ENCODE measurements at regions not wholly inside any gene's neighbourhood (a gene's known extent, or its start where the extent isn't known, plus 50 kb on each side); places are given as distances from the start of the nearest gene placed in this dataset.

DNA sequence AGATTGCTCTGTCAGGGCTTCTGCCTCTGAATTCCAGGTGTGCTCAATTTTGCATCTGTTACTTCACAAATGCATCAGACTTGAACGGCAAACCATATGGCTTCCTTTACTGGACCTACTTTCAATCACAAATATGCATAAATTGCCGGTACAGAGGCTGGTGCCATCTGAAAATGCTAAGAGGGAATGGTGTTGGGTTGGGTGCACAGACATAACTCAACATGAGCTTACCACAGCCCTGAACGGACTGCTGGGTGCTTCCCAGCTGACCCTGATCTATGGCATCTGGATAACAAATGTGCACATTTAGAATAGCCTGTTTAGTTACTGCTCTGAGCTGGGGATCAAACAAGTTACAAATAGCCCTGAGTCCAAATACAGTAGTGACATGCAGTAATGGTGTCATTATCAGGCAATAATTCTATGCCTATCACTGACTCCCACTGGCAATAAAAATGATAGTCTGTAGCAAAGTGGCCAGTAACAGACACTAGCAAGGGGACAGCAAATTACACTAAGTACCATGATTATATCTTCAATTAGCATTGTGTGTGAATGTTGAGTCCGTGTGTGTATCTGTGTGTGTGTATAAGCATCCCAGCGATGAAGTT is 927.3 kb downstream of the DIAPH3 start:
- Histone ChIP-seq H3K4me3 (ENCODE audit: low read depth, low read length) (no peak overlapping the region), H3K4me1 (ENCODE audit: control insufficient read depth in 1 of 2, insufficient read depth in 2 of 2, low read length in 2 of 2) (peaks cover 0 to under 1% of the 10 kb centered on the region in 2 experiments), H2BK12ac (ENCODE audit: low read length) (no peak overlapping the region), H4K91ac (ENCODE audit: low read depth, low read length) (no peak overlapping the region), H3K4ac (ENCODE audit: low read depth, low read length) (no peak overlapping the region), H2AK5ac (ENCODE audit: low read length) (no peak overlapping the region), H3K79me2 (ENCODE audit: control insufficient read depth, insufficient read depth, low read length, poor library complexity) (no peaks in the 10 kb centered on the region), H2AFZ (ENCODE audit: insufficient read depth, low read length, poor library complexity) (no peak overlapping the region), H3K4me2 (ENCODE audit: low read length) (no peak overlapping the region), H3K36me3 (ENCODE audit: control insufficient read depth in 1 of 2, insufficient read depth in 2 of 2, low read length in 2 of 2) (no peaks in the 10 kb centered on the region), H3K14ac (ENCODE audit: low read length) (no peak overlapping the region), H3K27me3 (ENCODE audit: insufficient read depth, low read length) (no peaks in the 10 kb centered on the region), H3K79me1 (ENCODE audit: low read length) (no peaks in the 10 kb centered on the region), H2BK120ac (ENCODE audit: insufficient read depth, low read length, poor library complexity) (no peak overlapping the region), H3K27ac (ENCODE audit: low read depth, low read length) (no peak overlapping the region), H3K18ac (ENCODE audit: low read length) (no peak overlapping the region), H2BK5ac (ENCODE audit: low read depth, low read length, poor library complexity) (no peak overlapping the region), H3K9me3 (ENCODE audit: insufficient read depth, low read depth, low read length) (no peaks in the 10 kb centered on the region), H3K9ac (ENCODE audit: low read length) (no peak overlapping the region), H4K12ac (ENCODE audit: low read depth, low read length) (no peak overlapping the region), H3K23ac (ENCODE audit: low read length) (no peak overlapping the region), H4K8ac (ENCODE audit: low read depth, low read length) (no peak overlapping the region)
- WGBS (ENCODE audit: extremely low coverage, insufficient coverage, insufficient read length) = no CpG with 5 or more reads among the region's 5 CpGs
- no peak for DNase-seq

DNA sequence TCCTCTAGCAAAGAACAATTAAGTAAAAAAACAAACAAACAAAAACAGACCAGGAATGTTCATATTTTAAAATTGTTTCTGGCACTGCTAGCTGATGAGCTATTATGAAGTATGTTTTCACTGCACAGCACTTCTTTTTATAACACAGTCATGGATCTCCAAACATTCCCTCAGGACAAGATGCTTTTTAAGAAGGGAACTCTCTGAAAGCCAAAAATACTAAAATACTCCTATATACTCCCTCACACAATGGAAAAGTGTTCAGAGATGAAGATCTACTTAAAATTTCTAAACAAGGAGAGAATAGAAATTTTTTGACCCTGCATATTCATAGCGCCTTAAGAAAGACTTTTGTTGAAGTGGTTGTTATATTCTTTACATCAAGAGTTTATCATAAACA is 926.8 kb downstream of the DIAPH3 start:
- H3K27ac ChIP-seq (ENCODE audit: low read depth, low read length) = no peak overlapping the region
- H4K12ac ChIP-seq (ENCODE audit: low read depth, low read length) = no peak overlapping the region
- no peak overlapping the region for H2BK5ac ChIP-seq (ENCODE audit: low read depth, low read length, poor library complexity)
- H3K4me1 ChIP-seq (ENCODE audit: control insufficient read depth in 1 of 2, insufficient read depth in 2 of 2, low read length in 2 of 2) = no peaks in the 10 kb centered on the region
- no peak overlapping the region for H3K4me2 ChIP-seq (ENCODE audit: low read length)
- H3K9ac ChIP-seq (ENCODE audit: low read length) = no peak overlapping the region
- H3K18ac ChIP-seq (ENCODE audit: low read length) = no peak overlapping the region
- H3K36me3 ChIP-seq (ENCODE audit: control insufficient read depth in 1 of 2, insufficient read depth in 2 of 2, low read length in 2 of 2) = no peaks in the 10 kb centered on the region
- no peaks in the 10 kb centered on the region for H3K79me1 ChIP-seq (ENCODE audit: low read length)
- DNase-seq = no peak
- no peak overlapping the region for H2AK5ac ChIP-seq (ENCODE audit: low read length)
- H3K9me3 ChIP-seq (ENCODE audit: insufficient read depth, low read depth, low read length) = no peaks in the 10 kb centered on the region
- no peak overlapping the region for H2AFZ ChIP-seq (ENCODE audit: insufficient read depth, low read length, poor library complexity)
- H4K91ac ChIP-seq (ENCODE audit: low read depth, low read length) = no peak overlapping the region
- no peak overlapping the region for H3K4me3 ChIP-seq (ENCODE audit: low read depth, low read length)
- H3K14ac ChIP-seq (ENCODE audit: low read length) = no peak overlapping the region
- H4K8ac ChIP-seq (ENCODE audit: low read depth, low read length) = no peak overlapping the region
- no peaks in the 10 kb centered on the region for H3K27me3 ChIP-seq (ENCODE audit: insufficient read depth, low read length)
- no peak overlapping the region for H3K4ac ChIP-seq (ENCODE audit: low read depth, low read length)
- no peak overlapping the region for H2BK120ac ChIP-seq (ENCODE audit: insufficient read depth, low read length, poor library complexity)
- no peak overlapping the region for H2BK12ac ChIP-seq (ENCODE audit: low read length)
- H3K23ac ChIP-seq (ENCODE audit: low read length) = no peak overlapping the region
- no peaks in the 10 kb centered on the region for H3K79me2 ChIP-seq (ENCODE audit: control insufficient read depth, insufficient read depth, low read length, poor library complexity)
- no CpG with 5 or more reads among the region's 1 CpG for WGBS (ENCODE audit: extremely low coverage, insufficient coverage, insufficient read length)

DNA sequence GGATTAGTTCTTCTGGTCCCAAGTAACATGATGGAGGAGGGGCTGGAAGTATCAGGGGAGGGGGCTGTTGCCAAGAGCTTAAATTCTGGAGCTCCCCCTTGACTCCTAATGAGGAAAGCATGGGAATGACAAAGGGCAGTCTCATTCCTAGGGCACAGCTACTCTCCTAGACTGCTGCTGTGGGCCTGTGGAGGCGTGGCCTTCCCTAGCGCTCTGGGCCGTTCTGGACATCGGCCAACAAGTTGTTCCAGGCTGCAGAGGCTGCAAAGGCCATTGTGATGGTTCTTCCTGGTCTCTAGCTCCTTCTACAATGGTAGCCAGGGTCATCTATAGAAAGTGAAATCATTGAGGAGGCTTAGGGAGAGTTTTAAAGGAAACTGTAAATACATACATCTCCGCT is 916.6 kb downstream of the DIAPH3 start:
- Histone ChIP-seq H3K79me1 (ENCODE audit: low read length) (no peaks in the 10 kb centered on the region), H2AK5ac (ENCODE audit: low read length) (no peak overlapping the region), H3K27ac (ENCODE audit: low read depth, low read length) (no peak overlapping the region), H3K9ac (ENCODE audit: low read length) (no peak overlapping the region), H3K4ac (ENCODE audit: low read depth, low read length) (no peak overlapping the region), H3K4me1 (ENCODE audit: control insufficient read depth in 1 of 2, insufficient read depth in 2 of 2, low read length in 2 of 2) (no peaks in the 10 kb centered on the region), H4K91ac (ENCODE audit: low read depth, low read length) (no peak overlapping the region), H3K18ac (ENCODE audit: low read length) (no peak overlapping the region), H3K4me2 (ENCODE audit: low read length) (no peak overlapping the region), H3K36me3 (ENCODE audit: control insufficient read depth in 1 of 2, insufficient read depth in 2 of 2, low read length in 2 of 2) (no peaks in the 10 kb centered on the region), H3K9me3 (ENCODE audit: insufficient read depth, low read depth, low read length) (no peaks in the 10 kb centered on the region), H2BK120ac (ENCODE audit: insufficient read depth, low read length, poor library complexity) (no peak overlapping the region), H3K27me3 (ENCODE audit: insufficient read depth, low read length) (no peaks in the 10 kb centered on the region), H3K23ac (ENCODE audit: low read length) (no peak overlapping the region), H2BK12ac (ENCODE audit: low read length) (no peak overlapping the region), H2AFZ (ENCODE audit: insufficient read depth, low read length, poor library complexity) (no peak overlapping the region), H3K4me3 (ENCODE audit: low read depth, low read length) (no peak overlapping the region), H4K8ac (ENCODE audit: low read depth, low read length) (no peak overlapping the region), H4K12ac (ENCODE audit: low read depth, low read length) (no peak overlapping the region), H3K14ac (ENCODE audit: low read length) (no peak overlapping the region), H2BK5ac (ENCODE audit: low read depth, low read length, poor library complexity) (no peak overlapping the region), H3K79me2 (ENCODE audit: control insufficient read depth, insufficient read depth, low read length, poor library complexity) (no peaks in the 10 kb centered on the region)
- no CpG with 5 or more reads among the region's 5 CpGs for WGBS (ENCODE audit: extremely low coverage, insufficient coverage, insufficient read length)
- DNase-seq = no peak

DNA sequence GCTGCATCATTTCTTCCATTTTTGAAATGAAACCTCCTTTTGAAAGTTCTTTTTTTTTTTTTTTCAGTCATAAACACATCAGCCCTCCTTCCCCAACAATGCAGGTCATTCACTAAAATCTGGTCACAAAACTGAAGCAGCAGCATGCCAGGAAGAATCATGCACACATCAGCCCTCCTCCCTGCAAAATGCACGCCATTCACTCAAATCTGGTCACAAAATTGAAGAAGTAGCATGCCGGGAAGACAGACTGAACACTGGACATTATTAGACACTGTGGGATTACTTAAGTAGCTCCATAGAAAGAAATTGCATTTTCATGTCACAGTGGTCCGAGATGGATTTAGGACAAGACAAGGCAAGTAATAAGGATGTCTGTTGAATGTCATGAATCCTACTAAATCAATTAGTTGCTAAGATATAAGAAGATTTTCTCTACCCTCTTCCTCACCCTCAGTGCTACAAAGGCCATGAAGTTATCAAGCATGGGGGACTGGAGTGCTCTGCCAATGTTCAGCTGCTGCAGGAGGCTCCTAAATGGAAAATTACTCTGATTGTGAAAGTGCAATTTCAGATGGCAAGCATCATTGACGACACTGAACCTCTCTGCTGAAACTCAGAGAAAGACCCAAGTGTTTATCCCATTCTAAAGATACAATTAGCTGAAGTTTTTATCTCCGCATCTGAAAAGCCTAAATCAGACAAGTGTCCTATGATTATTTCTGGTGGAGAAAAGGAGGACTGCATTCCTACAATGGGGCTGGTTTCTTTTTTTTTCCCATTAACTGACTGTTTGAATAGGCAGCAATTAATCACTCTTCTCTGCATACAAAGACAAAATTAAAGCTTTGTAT is 913.2 kb downstream of the DIAPH3 start:
- Histone ChIP-seq H2AK5ac (ENCODE audit: low read length) (no peak overlapping the region), H3K4me1 (ENCODE audit: control insufficient read depth in 1 of 2, insufficient read depth in 2 of 2, low read length in 2 of 2) (no peaks in the 10 kb centered on the region), H2BK120ac (ENCODE audit: insufficient read depth, low read length, poor library complexity) (no peak overlapping the region), H4K12ac (ENCODE audit: low read depth, low read length) (no peak overlapping the region), H4K8ac (ENCODE audit: low read depth, low read length) (no peak overlapping the region), H3K23ac (ENCODE audit: low read length) (no peak overlapping the region), H3K79me1 (ENCODE audit: low read length) (no peaks in the 10 kb centered on the region), H3K36me3 (ENCODE audit: control insufficient read depth in 1 of 2, insufficient read depth in 2 of 2, low read length in 2 of 2) (no peaks in the 10 kb centered on the region), H2BK12ac (ENCODE audit: low read length) (no peak overlapping the region), H4K91ac (ENCODE audit: low read depth, low read length) (no peak overlapping the region), H3K79me2 (ENCODE audit: control insufficient read depth, insufficient read depth, low read length, poor library complexity) (no peaks in the 10 kb centered on the region), H3K9ac (ENCODE audit: low read length) (no peak overlapping the region), H3K18ac (ENCODE audit: low read length) (no peak overlapping the region), H3K14ac (ENCODE audit: low read length) (no peak overlapping the region), H3K4ac (ENCODE audit: low read depth, low read length) (no peak overlapping the region), H3K27ac (ENCODE audit: low read depth, low read length) (no peak overlapping the region), H3K4me3 (ENCODE audit: low read depth, low read length) (no peak overlapping the region), H3K4me2 (ENCODE audit: low read length) (no peak overlapping the region), H3K27me3 (ENCODE audit: insufficient read depth, low read length) (no peaks in the 10 kb centered on the region), H3K9me3 (ENCODE audit: insufficient read depth, low read depth, low read length) (no peaks in the 10 kb centered on the region), H2AFZ (ENCODE audit: insufficient read depth, low read length, poor library complexity) (no peak overlapping the region), H2BK5ac (ENCODE audit: low read depth, low read length, poor library complexity) (no peak overlapping the region)
- DNase-seq = no peak
- WGBS (ENCODE audit: extremely low coverage, insufficient coverage, insufficient read length) = no CpG with 5 or more reads among the region's 5 CpGs

Data from trophoblast cell (in vitro differentiated cells and primary cell).